NCI-H748 (cell line): ENCODE measurements at regions not wholly inside any gene's neighbourhood (a gene's known extent, or its start where the extent isn't known, plus 50 kb on each side); places are given as distances from the start of the nearest gene placed in this dataset.
"Not testable (repeated sequence)": the region's sequence is repeated elsewhere in the genome, so short reads cannot be mapped to it uniquely, and the experiment has no call there.

Experiments
- DNase-seq: peaks from one replicate; lab custom pipeline; 2025; ENCODE audit not compliant: unreplicated experiment; lab: John Stamatoyannopoulos, UW

DNA sequence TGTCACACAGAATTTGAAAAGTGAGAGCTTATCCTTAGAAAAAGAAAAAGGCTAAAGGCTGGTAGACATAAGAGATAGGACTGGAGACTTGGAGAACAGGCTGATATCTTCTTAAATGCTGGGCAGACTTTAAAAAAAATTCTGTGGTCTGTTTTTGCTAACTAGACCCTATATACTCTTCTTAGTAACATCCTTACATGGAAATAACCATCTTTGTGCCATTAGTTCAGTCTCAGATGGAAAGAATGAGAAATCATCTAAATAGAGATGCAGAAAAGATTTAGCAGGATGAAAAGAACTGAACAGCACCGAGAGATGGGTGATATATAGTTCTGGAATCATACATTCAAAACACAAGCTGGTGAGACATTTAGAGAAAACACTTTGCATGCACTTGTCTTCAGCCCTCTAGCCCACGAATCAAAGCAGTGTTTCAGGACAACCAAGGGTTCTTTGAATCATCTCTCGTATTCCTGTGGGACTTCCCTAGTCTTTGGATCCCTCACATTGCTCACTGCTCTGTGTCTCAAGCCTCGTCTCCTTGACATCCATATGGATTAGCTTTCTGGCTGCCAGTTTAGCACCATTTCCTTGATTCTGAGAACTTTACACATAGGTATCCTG is 93.0 kb upstream of the LYSMD4 start:
- no peak for DNase-seq

DNA sequence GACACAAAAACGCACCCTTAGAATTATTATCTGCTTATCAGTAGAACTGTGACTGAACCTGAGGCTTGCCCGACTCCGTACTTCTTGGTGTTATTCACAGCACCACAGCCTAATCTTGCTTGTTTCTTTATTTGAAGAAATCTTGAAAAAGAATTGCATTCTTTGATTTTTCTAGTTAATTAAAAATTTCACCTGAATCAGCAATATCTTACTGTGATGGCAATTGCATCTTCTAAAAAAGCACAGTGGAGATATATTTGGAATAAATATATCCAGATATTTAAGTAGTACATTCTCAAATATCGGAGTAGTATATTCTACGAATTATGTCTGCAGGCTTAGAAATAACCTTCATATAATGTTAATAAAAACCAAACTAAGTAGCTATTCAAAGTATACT is 90.1 kb upstream of the LYSMD4 start:
- DNase-seq = no peak

DNA sequence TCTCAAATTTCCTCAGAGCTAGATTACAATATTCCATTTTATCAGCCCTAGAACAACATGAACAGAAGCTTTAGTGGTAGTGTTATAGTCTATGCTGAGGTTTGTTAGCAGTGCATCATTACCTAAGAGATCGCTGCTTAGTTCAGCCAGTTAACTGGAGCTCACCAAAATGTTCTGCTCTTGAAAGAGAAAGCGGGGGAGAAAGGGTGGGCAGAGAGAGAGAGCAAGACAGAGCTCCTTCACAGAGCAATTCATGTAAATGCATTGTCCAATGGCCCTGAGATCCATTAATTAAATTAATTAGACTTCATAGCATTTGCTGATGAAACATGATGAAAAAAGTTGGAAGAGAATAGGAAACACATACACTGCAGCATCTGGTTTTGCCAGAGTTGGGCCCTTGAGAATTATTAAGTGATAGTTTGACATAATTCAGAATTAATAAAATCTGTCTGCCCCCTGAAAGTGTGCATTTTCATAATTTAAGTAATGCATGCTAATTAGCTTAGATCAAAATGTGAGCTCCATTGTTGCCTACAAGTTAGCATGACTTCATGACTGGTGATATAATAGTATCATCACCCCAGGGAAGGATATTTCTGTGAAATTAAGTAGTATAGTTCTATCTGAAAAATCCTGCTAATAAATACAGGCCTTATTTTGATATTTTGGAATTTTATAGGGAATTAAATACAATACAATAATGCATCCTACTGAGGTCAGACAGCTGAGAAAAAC is 86.9 kb upstream of the LYSMD4 start:
- no peak for DNase-seq

DNA sequence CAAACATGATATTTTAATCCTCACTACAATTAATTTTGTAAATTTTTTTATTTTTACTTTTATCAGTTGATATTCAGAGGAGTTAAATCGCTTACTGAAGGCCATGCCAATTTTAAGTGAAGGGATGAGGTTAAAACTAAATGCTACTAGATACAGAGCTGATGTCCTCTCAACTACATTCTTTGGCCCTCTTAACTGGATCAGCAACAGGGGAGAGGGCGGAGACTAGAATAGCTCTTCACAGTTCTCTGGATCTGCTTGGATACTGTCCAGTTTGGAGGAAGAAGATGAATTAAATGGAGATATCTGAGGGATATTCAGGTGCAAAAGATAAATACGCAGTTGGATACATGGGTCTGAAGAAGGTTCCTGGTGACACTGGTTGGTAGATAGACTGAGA is 85.6 kb upstream of the LYSMD4 start:
- DNase-seq = no peak

DNA sequence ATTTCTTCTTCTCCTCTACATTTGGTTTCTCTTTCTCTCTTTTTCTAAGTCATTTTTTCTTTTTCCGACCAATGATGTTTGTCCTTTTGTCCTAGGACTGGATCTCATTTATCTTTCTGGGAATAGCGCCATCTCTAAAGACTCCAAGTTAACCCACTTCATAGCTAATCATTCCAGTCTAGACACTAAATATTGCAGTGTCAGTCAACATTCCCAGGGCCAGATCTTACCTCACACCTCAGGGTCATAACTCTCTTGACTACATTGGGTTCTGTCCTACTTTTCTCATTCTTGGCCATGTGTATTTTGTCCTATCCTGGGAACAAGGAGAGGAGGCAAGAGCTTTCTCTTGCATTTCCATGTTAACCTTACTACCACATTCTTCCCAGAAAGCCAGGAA is 83.6 kb upstream of the LYSMD4 start:
- not testable (repeated sequence) for DNase-seq

DNA sequence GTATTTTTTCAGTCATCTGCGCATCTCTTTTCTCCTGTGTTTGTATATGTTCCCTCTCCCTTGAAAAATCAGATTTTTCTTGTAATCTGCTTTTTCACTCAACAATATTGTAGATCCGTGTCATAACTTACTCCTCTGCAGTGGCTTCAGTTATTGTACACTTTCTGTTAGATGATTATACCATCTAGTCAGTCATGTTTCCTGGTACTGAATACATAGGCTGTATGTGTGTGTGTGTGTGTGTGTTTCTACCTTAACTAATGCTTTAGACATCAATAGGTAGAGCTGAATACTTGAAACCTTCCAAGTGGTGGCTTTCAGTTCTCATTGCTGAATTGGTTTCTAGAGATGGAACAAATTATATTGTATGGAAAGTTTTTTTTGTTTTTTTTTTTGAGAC is 77.4 kb upstream of the LYSMD4 start:
- not testable (repeated sequence) for DNase-seq

DNA sequence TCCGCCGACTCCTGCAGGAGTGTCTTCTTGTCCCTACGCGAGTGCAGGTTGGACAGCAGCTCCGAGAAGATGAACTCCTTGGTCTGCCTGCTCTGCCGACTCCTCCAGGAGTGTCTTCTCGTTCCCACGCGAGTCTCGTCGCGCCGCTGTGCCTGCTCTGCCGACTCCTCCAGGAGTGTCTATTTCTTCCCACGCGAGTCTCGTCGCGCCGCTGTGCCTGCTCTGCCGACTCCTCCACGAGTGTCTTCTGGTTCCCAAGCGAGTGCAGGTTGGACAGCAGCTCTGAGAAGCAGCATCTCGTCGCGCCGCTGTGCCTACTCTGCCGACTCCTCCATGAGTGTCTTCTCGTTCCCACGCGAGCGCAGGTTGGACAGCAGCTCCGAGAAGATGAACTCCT is 66.6 kb upstream of the LYSMD4 start:
- not testable (repeated sequence) for DNase-seq

DNA sequence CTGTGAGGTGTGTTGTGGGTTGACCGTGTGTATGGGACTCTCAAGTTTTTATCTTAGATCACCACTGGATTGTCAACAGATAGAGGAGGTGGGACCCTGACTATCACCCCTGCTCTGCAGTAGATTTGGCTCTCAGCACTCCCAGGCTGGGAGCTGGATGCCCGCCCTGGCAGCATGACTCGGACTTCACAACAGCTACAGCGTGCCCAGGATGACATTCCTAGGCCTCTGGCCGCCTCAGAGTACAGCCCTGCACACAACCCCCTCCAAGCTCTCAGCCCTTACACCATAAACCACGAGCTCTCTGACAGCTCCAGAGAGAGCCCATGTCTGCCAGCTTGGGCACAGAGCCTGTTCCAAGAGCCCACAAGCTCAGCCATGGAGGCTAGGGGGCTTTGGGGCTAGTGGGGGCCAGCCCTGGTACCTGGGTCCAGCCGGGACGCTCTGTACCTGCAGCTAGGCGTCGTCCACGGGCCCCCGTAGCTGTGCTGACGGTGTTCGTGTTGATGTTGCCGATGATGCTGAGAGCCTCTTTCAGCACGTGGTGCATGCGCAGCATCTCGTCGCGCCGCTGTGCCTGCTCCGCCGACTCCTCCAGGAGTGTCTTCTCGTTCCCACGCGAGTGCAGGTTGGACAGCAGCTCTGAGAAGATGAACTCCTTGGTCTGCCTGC is 66.1 kb upstream of the LYSMD4 start:
- not testable (repeated sequence) for DNase-seq

DNA sequence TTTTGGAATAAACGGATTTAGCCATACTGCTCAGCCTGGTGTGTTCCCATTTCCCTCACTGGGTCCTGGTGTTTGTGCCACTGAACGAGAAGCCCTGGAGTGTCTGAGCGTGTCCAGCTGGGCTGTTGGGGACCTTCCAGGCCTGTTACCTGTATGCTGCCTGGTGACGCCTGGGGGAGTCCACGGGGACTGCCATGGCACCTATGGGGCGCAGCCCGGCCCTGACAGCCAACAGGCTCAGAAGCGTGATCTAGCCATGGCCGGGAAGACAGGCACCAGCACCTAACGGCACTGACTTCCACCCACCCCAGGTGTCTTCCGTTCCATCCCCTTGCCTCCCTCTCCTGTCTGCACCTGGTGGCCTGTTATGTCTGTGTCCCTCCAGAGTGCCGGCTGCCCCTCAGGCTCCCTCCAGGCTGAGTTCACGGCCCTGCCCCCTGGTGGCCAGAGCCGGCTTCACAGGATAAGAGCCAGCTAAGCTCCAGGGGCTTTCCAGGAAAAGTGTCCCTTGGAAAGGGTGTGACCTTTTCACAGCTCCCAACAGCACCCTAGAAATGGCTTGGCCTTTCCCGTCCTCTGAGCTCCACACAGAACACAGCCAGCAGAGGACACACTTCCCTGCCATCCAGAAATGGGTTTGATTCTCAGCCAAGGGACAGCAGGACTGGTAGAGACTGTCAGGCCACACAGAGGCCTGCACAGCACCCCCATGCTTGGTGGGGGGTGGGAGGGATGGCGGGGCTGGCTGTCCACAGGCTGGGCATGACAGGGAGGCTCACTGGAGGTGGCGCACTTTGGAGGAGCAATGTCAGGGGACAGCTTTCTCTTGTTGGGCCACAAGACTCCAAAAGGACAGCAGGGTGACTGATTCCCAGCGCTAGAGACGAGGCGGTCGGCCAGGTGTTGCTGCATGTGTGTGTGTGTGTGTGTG is 64.0 kb upstream of the LYSMD4 start:
- not testable (repeated sequence) for DNase-seq

DNA sequence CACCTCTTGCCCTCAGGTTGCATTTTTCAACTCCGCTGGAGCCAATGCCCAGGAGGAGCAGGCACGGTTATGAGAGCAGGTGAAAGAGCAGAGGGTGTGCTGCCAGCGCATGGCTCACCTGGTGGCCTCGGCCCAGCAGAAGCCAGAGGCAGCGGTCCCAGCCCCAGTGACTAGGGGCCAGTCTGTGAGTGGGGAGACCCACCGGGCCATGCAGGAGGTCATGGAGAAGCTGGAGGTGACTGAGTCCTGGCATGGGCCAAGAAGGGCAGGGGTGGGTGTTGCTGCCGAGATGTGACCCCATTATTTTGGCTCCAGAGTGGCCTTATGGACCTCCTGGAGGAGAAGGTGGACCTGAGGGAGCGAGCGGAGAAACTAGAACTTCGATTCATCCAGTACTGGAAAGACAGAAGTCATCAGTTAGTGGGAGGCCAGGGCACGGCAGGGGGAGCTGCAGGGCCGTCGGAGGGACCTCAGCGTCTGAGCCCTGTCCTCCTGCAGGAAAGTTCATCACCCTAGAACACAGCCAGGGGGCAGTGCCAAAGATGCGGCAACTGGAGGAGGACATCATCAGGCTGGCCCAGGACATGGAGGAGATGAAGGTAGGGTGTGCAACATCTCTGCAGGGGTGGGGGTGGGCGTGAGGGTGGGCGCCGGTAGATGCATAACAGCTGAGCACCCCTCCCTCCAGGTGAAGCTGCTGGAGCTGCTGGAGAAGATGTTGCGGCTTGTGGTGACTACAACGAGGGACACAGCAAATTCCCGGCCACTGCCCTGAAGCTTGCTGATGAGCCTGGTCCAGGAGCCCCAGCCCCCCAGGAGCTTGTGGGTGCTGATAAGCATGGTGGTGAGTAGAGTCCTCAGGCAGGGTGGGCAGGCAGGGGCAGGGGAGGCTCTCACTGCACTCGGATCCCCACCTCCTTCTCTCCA is 58.9 kb upstream of the LYSMD4 start:
- peak; percentile 1 for DNase-seq

DNA sequence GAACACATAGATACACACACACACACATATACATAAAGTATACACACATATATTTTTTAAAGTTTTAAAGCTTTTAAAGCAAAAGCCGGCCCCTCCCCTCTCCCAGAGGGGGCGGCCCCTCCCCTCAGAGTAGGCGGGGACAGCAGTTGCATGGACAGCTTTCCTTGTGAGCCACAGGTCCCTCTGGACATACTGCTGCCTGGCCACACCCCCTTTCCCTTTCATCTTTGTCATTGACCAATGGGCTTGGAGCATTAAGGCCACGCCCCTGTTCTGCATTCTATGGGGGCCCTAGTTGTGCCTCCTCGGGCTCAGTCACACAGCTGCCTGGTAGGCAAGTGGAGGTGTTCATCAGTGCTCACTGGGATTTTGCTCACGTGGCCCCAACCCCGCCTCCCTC is 57.5 kb upstream of the LYSMD4 start:
- DNase-seq = peak; percentile 77

DNA sequence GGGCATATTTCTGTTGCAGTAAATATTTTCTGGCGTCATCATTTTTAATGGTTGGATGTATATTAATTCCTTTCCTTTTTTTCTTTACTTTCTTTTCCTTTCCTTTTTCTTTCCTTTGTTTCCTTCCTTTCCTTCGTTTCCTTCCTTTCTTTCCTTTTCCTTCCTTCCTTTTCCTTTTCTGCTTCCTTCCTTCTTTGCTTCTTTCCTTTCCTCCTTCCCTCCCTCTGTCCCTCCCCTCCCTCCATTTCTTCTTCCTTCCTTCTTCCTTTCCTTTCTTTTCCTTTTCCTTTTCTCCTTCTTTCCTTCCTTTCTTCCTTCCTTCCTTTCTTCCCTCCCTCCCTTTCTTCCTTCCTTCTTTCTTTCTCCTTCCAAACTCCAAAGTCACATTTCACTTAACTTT is 54.9 kb upstream of the LYSMD4 start:
- DNase-seq = no peak

DNA sequence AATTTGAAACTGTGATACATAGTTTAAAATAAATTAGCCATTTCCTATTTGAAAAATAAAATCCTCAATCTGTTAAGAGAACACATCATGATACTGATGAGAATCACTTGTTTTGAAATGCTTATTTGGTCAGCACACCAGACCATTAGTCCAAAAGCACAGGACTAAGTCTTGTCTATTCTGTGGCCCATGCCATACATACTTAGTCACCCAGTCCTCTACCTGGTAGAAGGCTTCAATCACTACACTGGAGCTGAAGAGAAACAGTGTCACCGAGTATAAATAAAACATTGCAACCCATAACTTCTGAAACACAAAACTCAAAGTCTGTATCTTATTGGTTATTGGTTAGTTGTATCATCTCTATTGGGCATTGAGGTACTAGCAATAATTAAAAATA is 51.6 kb upstream of the LYSMD4 start:
- DNase-seq = not testable (repeated sequence)

DNA sequence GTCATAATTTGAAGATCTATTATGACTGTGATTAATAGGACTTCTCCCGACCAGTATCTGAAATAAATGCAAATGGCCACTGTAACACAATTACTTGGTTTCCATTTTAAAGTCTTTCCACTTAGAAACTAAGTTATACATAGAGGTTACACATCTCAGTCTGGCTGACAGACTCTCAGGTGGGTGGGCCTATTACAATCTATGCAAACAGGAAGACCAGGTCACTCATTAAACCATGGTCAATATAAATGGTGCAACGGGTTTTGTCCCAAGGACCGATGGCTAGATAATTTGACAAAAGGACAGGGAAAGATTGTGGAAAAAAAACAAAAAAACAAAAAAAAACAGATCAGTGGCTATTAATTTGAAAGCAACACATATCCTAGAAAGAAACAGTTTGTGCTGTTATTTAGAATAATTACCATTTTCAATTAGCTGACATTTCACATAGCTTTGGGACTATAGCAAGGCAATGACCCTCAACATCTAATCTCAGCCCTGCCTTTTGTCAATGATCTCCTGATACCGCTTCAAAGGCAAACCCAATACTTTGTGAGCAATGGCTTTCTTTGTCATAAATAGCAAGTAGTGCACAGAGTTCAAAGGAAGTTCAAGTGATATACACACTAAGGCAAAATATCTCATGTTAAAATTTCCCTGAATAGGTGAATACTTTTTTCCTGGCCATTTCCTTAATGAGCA is 50.8 kb upstream of the LYSMD4 start:
- not testable (repeated sequence) for DNase-seq
